ENCODE measurements at regions not wholly inside any gene's neighbourhood (a gene's known extent, or its start where the extent isn't known, plus 50 kb on each side); places are given as distances from the start of the nearest gene placed in this dataset.

GRCh38 chr7:79714081-79714480 lies 260.6 kb upstream of the MAGI2 start:
- TF ChIP-seq GATA2 (IDR thresholded peaks at IDR 0.05; ENCODE audit: low read depth, low read length) (no peak), GATA3 (IDR thresholded peaks at IDR 0.05; ENCODE audit: low read depth, low read length) (no peak)

- TF ChIP-seq GATA3 (IDR thresholded peaks at IDR 0.05; ENCODE audit: low read depth, low read length): no peak
These were observed 259.8 kb upstream of the MAGI2 start for GRCh38 chr7:79713276-79713675.

GRCh38 chr7:79711660-79712059 lies 258.2 kb upstream of the MAGI2 start:
- TF ChIP-seq GATA3 (IDR thresholded peaks at IDR 0.05; ENCODE audit: low read depth, low read length): no peak
- no peak for TF ChIP-seq GATA2 (IDR thresholded peaks at IDR 0.05; ENCODE audit: low read depth, low read length)

GRCh38 chr7:79709574-79710409 lies 256.3 kb upstream of the MAGI2 start:
- TF ChIP-seq GATA3 (IDR thresholded peaks at IDR 0.05; ENCODE audit: low read depth, low read length) (no peak), GATA2 (IDR thresholded peaks at IDR 0.05; ENCODE audit: low read depth, low read length) (no peak)

- no peak for TF ChIP-seq GATA3 (IDR thresholded peaks at IDR 0.05; ENCODE audit: low read depth, low read length)
- TF ChIP-seq GATA2 (IDR thresholded peaks at IDR 0.05; ENCODE audit: low read depth, low read length): no peak
These were observed 248.6 kb upstream of the MAGI2 start for GRCh38 chr7:79702116-79702515.

GRCh38 chr7:79692015-79692414 lies 238.5 kb upstream of the MAGI2 start:
- no peak for TF ChIP-seq GATA3 (IDR thresholded peaks at IDR 0.05; ENCODE audit: low read depth, low read length)
- TF ChIP-seq GATA2 (IDR thresholded peaks at IDR 0.05; ENCODE audit: low read depth, low read length): no peak

GRCh38 chr7:79691074-79691473 lies 237.6 kb upstream of the MAGI2 start:
- no peak for TF ChIP-seq GATA3 (IDR thresholded peaks at IDR 0.05; ENCODE audit: low read depth, low read length)
- no peak for TF ChIP-seq GATA2 (IDR thresholded peaks at IDR 0.05; ENCODE audit: low read depth, low read length)

GRCh38 chr7:79684384-79684783 lies 230.9 kb upstream of the MAGI2 start:
- TF ChIP-seq GATA3 (IDR thresholded peaks at IDR 0.05; ENCODE audit: low read depth, low read length): no peak

GRCh38 chr7:79683916-79684315 lies 230.4 kb upstream of the MAGI2 start:
- no peak for TF ChIP-seq GATA2 (IDR thresholded peaks at IDR 0.05; ENCODE audit: low read depth, low read length)
- TF ChIP-seq GATA3 (IDR thresholded peaks at IDR 0.05; ENCODE audit: low read depth, low read length): no peak

- no peak for TF ChIP-seq GATA2 (IDR thresholded peaks at IDR 0.05; ENCODE audit: low read depth, low read length)
- TF ChIP-seq GATA3 (IDR thresholded peaks at IDR 0.05; ENCODE audit: low read depth, low read length): no peak
These were observed 229.9 kb upstream of the MAGI2 start for GRCh38 chr7:79683185-79683890.

GRCh38 chr7:79681454-79681853 lies 228.0 kb upstream of the MAGI2 start:
- TF ChIP-seq GATA2 (IDR thresholded peaks at IDR 0.05; ENCODE audit: low read depth, low read length) (no peak), GATA3 (IDR thresholded peaks at IDR 0.05; ENCODE audit: low read depth, low read length) (no peak)

- TF ChIP-seq GATA2 (IDR thresholded peaks at IDR 0.05; ENCODE audit: low read depth, low read length): no peak
- no peak for TF ChIP-seq GATA3 (IDR thresholded peaks at IDR 0.05; ENCODE audit: low read depth, low read length)
These were observed 220.5 kb upstream of the MAGI2 start for GRCh38 chr7:79673969-79674368.

GRCh38 chr7:79673421-79673820 lies 220.0 kb upstream of the MAGI2 start:
- TF ChIP-seq GATA2 (IDR thresholded peaks at IDR 0.05; ENCODE audit: low read depth, low read length) (no peak), GATA3 (IDR thresholded peaks at IDR 0.05; ENCODE audit: low read depth, low read length) (no peak)

GRCh38 chr7:79668292-79668691 lies 214.8 kb upstream of the MAGI2 start:
- TF ChIP-seq GATA2 (IDR thresholded peaks at IDR 0.05; ENCODE audit: low read depth, low read length) (no peak), GATA3 (IDR thresholded peaks at IDR 0.05; ENCODE audit: low read depth, low read length) (no peak)

- TF ChIP-seq GATA2 (IDR thresholded peaks at IDR 0.05; ENCODE audit: low read depth, low read length) (no peak), GATA3 (IDR thresholded peaks at IDR 0.05; ENCODE audit: low read depth, low read length) (no peak)
These were observed 213.0 kb upstream of the MAGI2 start for GRCh38 chr7:79666472-79666871.

Data from SH-SY5Y (cell line).